ENCODE measurements at regions not wholly inside any gene's neighbourhood (a gene's known extent, or its start where the extent isn't known, plus 50 kb on each side); places are given as distances from the start of the nearest gene placed in this dataset.

GRCh38 chr20:11011653-11012052 is 337.9 kb upstream of the JAG1 start:
- TF ChIP-seq, protein P1, sequence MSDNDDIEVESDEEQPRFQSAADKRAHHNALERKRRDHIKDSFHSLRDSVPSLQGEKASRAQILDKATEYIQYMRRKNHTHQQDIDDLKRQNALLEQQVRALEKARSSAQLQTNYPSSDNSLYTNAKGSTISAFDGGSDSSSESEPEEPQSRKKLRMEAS (CRISPR knock-in tag; IDR thresholded peaks at IDR 0.05): no peak
- no peak for TF ChIP-seq NFATC4 (CRISPR knock-in tag; IDR thresholded peaks at IDR 0.05)
- TF ChIP-seq ESRRA (CRISPR knock-in tag; IDR thresholded peaks at IDR 0.05; ENCODE audit: borderline replicate concordance): no peak
- TF ChIP-seq, protein P2, sequence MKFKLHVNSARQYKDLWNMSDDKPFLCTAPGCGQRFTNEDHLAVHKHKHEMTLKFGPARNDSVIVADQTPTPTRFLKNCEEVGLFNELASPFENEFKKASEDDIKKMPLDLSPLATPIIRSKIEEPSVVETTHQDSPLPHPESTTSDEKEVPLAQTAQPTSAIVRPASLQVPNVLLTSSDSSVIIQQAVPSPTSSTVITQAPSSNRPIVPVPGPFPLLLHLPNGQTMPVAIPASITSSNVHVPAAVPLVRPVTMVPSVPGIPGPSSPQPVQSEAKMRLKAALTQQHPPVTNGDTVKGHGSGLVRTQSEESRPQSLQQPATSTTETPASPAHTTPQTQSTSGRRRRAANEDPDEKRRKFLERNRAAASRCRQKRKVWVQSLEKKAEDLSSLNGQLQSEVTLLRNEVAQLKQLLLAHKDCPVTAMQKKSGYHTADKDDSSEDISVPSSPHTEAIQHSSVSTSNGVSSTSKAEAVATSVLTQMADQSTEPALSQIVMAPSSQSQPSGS (CRISPR knock-in tag; IDR thresholded peaks at IDR 0.05; ENCODE audit: borderline replicate concordance, low read depth): no peak
- TF ChIP-seq CTCF (IDR thresholded peaks at IDR 0.05): no peak
- no peak for TF ChIP-seq KAT7 (CRISPR knock-in tag; IDR thresholded peaks at IDR 0.05; ENCODE audit: borderline replicate concordance)
- no peak for TF ChIP-seq E2F1 (CRISPR knock-in tag; IDR thresholded peaks at IDR 0.05)
- no peak for TF ChIP-seq SMAD4 (CRISPR knock-in tag; IDR thresholded peaks at IDR 0.05)
- TF ChIP-seq ATF1 (CRISPR knock-in tag; IDR thresholded peaks at IDR 0.05): no peak
- no peak for TF ChIP-seq SMAD3 (CRISPR knock-in tag; IDR thresholded peaks at IDR 0.05; ENCODE audit: borderline replicate concordance)
- TF ChIP-seq OVOL2 (CRISPR knock-in tag; IDR thresholded peaks at IDR 0.05; ENCODE audit: borderline replicate concordance): no peak
- no peak for TF ChIP-seq E2F4 (CRISPR knock-in tag; IDR thresholded peaks at IDR 0.05; ENCODE audit: borderline replicate concordance, low read depth)
